ENCODE measurements at regions not wholly inside any gene's neighbourhood (a gene's known extent, or its start where the extent isn't known, plus 50 kb on each side); places are given as distances from the start of the nearest gene placed in this dataset.

DNA sequence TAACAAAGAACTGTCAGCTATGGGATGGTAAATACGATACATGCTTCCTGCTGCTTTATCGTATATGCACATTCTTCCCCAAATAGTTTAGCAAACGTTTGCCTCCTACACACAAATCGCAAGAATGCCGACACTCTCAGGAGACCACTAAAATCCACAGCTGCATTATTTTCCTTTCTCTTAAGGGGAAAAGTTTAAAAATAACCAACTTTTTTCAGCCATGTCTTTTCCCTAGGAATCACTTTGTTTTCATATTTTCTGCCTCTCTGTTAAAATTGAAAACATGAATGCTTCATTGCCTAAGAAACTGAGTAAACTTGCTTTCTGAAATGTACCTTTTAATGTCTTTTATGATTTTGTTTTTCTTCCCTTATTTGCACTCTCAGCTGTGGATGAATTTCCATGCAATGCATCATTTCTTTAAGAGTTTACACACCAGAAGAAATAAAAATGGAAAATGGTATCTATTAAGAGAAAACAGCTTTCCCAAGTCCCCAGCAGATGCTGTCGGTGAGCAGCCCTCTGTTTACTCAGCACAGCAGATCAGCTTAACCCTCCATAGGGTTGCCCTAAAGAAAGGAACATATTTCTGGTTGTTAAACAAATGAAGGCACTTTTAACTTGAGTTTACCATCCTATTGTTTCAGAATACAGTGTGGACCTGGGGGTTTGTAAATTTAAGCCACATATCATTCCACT is 66.2 kb downstream of the IZUMO3 start:
- no peaks in the 10 kb centered on the region for H3K9me3 Mint-ChIP-seq (ENCODE audit: unreplicated experiment)
- no peak for DNase-seq
- no peak overlapping the region for H3K27ac Mint-ChIP-seq (ENCODE audit: unreplicated experiment)
- POLR2A ChIA-PET, result no interaction called here
- H3K4me3 Mint-ChIP-seq (ENCODE audit: unreplicated experiment), result no peak overlapping the region
- no peaks in the 10 kb centered on the region for H3K4me1 Mint-ChIP-seq (ENCODE audit: low read depth, unreplicated experiment)
- no peaks in the 10 kb centered on the region for H3K9me3 ChIP-seq
- intact Hi-C loops (cut with micrococcal nuclease; ENCODE audit: unreplicated experiment), result no loop called here
- H3K27me3 ChIP-seq (replicated peaks; ENCODE audit: control insufficient read depth, insufficient read depth, low read length), result no peaks in the 10 kb centered on the region
- no peaks in the 10 kb centered on the region for H3K27me3 Mint-ChIP-seq (ENCODE audit: insufficient read depth, unreplicated experiment)
- no TSS peak for BruUV-seq (replicated peaks)
- no peak overlapping the region for H3K4me3 ChIP-seq (ENCODE audit: low read depth, low read length)
- H3K36me3 Mint-ChIP-seq (ENCODE audit: insufficient read depth, unreplicated experiment), result no peaks in the 10 kb centered on the region
- no peaks in the 10 kb centered on the region for H3K36me3 ChIP-seq (ENCODE audit: control insufficient read depth, insufficient read depth, low read length)
- H3K4me1 ChIP-seq, result no peaks in the 10 kb centered on the region
- CTCF ChIA-PET, result no interaction called here
- TF ChIP-seq, protein P1, sequence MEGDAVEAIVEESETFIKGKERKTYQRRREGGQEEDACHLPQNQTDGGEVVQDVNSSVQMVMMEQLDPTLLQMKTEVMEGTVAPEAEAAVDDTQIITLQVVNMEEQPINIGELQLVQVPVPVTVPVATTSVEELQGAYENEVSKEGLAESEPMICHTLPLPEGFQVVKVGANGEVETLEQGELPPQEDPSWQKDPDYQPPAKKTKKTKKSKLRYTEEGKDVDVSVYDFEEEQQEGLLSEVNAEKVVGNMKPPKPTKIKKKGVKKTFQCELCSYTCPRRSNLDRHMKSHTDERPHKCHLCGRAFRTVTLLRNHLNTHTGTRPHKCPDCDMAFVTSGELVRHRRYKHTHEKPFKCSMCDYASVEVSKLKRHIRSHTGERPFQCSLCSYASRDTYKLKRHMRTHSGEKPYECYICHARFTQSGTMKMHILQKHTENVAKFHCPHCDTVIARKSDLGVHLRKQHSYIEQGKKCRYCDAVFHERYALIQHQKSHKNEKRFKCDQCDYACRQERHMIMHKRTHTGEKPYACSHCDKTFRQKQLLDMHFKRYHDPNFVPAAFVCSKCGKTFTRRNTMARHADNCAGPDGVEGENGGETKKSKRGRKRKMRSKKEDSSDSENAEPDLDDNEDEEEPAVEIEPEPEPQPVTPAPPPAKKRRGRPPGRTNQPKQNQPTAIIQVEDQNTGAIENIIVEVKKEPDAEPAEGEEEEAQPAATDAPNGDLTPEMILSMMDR (IDR thresholded peaks at IDR 0.05; ENCODE audit: insufficient read depth in 1 of 2, low read depth in 1 of 2, low read length in 1 of 2, severe bottlenecking in 1 of 2, unreplicated experiment in 1 of 2), result no peak

DNA sequence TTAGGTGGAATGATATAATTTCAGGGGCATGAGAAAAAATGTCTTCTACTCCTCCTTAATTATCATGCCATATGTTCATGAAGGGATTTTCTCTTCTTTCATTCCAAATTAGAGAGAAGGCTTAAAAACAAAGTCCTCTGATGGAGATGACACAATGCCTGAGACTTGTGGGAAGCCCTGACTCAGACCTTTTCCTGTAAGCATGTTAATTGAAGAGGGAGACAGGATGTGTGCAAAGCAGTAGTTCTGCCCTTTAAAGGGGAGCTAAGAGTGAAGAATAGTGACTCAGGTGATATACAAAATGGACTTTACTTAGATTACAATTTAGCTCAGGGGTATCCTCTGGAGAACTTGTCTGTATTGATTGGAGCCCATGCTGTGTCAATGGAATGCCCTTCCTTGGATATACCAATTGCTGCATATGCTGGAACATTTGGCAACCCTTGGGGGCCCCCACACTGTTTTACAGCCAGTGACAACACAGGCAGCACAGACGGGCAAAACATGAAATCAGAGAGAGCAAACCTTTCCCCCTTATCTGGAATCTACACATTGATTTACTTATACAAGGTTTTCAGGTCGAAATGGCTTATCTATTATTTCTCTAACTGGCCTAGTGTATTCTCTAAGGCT is 81.3 kb downstream of the IZUMO3 start:
- Histone ChIP-seq H3K9me3 (no peaks in the 10 kb centered on the region), H3K4me1 (no peaks in the 10 kb centered on the region), H3K4me3 (ENCODE audit: low read depth, low read length) (no peak overlapping the region), H3K36me3 (ENCODE audit: control insufficient read depth, insufficient read depth, low read length) (no peaks in the 10 kb centered on the region), H3K27me3 (replicated peaks; ENCODE audit: control insufficient read depth, insufficient read depth, low read length) (no peaks in the 10 kb centered on the region)
- TF ChIP-seq, protein P1 (IDR thresholded peaks at IDR 0.05; ENCODE audit: insufficient read depth in 1 of 2, low read depth in 1 of 2, low read length in 1 of 2, severe bottlenecking in 1 of 2, unreplicated experiment in 1 of 2), result no peak
- Mint-ChIP-seq H3K27me3 (ENCODE audit: insufficient read depth, unreplicated experiment) (no peaks in the 10 kb centered on the region), H3K9me3 (ENCODE audit: unreplicated experiment) (no peaks in the 10 kb centered on the region), H3K4me1 (ENCODE audit: low read depth, unreplicated experiment) (no peaks in the 10 kb centered on the region), H3K4me3 (ENCODE audit: unreplicated experiment) (no peak overlapping the region), H3K27ac (ENCODE audit: unreplicated experiment) (no peak overlapping the region), H3K36me3 (ENCODE audit: insufficient read depth, unreplicated experiment) (no peaks in the 10 kb centered on the region)
- ChIA-PET POLR2A (no interaction called here), CTCF (no interaction called here)
- intact Hi-C loops (cut with micrococcal nuclease; ENCODE audit: unreplicated experiment), result no loop called here
- no peak for DNase-seq
- no TSS peak for BruUV-seq (replicated peaks)

DNA sequence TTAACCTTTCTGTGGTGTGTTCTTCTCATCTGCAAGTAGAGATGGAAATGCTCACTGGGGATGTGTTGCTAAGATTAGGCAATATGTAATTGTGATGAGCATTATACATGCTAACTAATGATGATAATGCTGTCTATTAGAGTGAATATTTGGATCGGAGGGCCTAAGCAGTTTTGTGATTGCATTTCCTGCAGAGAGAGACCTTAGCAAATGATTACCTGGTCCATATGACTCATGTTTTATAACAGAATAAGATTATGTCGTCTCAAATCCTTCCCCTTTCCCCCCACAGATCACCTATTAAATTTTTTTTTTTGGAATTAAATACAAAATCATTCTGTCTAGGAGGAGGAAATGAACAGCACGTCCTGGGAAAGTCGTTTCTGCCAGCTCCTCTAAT is 82.7 kb downstream of the IZUMO3 start:
- no peaks in the 10 kb centered on the region for H3K36me3 ChIP-seq (ENCODE audit: control insufficient read depth, insufficient read depth, low read length)
- H3K9me3 Mint-ChIP-seq (ENCODE audit: unreplicated experiment), result no peaks in the 10 kb centered on the region
- no peak overlapping the region for H3K4me3 ChIP-seq (ENCODE audit: low read depth, low read length)
- no peak overlapping the region for H3K4me3 Mint-ChIP-seq (ENCODE audit: unreplicated experiment)
- H3K4me1 Mint-ChIP-seq (ENCODE audit: low read depth, unreplicated experiment), result no peaks in the 10 kb centered on the region
- H3K27me3 ChIP-seq (replicated peaks; ENCODE audit: control insufficient read depth, insufficient read depth, low read length), result no peaks in the 10 kb centered on the region
- H3K27ac Mint-ChIP-seq (ENCODE audit: unreplicated experiment), result no peak overlapping the region
- ChIA-PET CTCF (no interaction called here), POLR2A (no interaction called here)
- H3K4me1 ChIP-seq, result no peaks in the 10 kb centered on the region
- no peaks in the 10 kb centered on the region for H3K9me3 ChIP-seq
- no peaks in the 10 kb centered on the region for H3K27me3 Mint-ChIP-seq (ENCODE audit: insufficient read depth, unreplicated experiment)
- intact Hi-C loops (cut with micrococcal nuclease; ENCODE audit: unreplicated experiment), result no loop called here
- BruUV-seq (replicated peaks), result no TSS peak
- no peaks in the 10 kb centered on the region for H3K36me3 Mint-ChIP-seq (ENCODE audit: insufficient read depth, unreplicated experiment)
- TF ChIP-seq, protein P1 (IDR thresholded peaks at IDR 0.05; ENCODE audit: insufficient read depth in 1 of 2, low read depth in 1 of 2, low read length in 1 of 2, severe bottlenecking in 1 of 2, unreplicated experiment in 1 of 2), result no peak
- no peak for DNase-seq

All from Caco-2 (cell line).